PFSK-1 (cell line): ENCODE measurements at regions not wholly inside any gene's neighbourhood (a gene's known extent, or its start where the extent isn't known, plus 50 kb on each side); places are given as distances from the start of the nearest gene placed in this dataset.

Experiments
- POLR2AphosphoS5 ChIP-seq: IDR thresholded peaks from 2 replicates; pipeline ENCODE4 v1.6.1; 2012; ENCODE audit warnings: low read depth, mild to moderate bottlenecking, control low read depth, low read length, moderate library complexity
- TAF1 ChIP-seq: IDR thresholded peaks from 2 replicates; pipeline ENCODE4 v1.6.1; 2012; ENCODE audit warnings: low read length, control low read depth, borderline replicate concordance; ENCODE audit not compliant: insufficient read depth

DNA sequence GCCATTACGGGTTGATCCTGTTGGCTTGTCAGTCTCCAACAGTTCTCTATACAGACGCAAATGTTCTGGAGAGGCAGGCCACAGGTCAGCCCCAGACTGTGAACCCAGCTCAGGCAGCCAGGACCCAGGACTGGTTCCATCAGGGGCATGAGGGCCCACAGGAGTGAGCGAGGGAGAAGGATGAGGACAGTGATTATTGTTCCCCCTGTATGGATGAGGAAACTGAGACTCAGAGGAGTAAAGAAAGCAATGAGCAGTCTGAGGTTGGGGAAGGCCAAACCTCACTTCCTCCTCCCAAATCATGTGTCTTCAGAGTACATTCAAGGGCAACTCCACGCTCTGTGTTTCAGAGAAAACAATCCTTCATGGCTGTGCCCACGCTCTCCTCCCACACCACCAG lies 121.9 kb downstream of the RPLP1 start:
- TF ChIP-seq TAF1, result no peak
- no peak for TF ChIP-seq POLR2AphosphoS5
